ENCODE measurements at regions not wholly inside any gene's neighbourhood (a gene's known extent, or its start where the extent isn't known, plus 50 kb on each side); places are given as distances from the start of the nearest gene placed in this dataset.
"Not testable (repeated sequence)": the region's sequence is repeated elsewhere in the genome, so short reads cannot be mapped to it uniquely, and the experiment has no call there.

- no peak for TF ChIP-seq CTCF (IDR thresholded peaks at IDR 0.05)
- no peak overlapping the region for H3K27ac ChIP-seq
- DNase-seq (ENCODE audit: low spot score in 2 of 2), result no peak
- H3K27me3 ChIP-seq, result no peaks in the 10 kb centered on the region
- 89 to 90% methylated on average over 2 of the region's 2 CpGs for WGBS, 2 donors
- no peaks in the 10 kb centered on the region for H3K4me1 ChIP-seq
- H3K36me3 ChIP-seq, result no peaks in the 10 kb centered on the region
- no peak overlapping the region for H3K4me3 ChIP-seq
- peaks cover 0 to 4% (median 0%) of the 10 kb centered on the region in 4 donors for H3K9me3 ChIP-seq
Observed at GRCh38 chr12:83574142-83574541, 887.4 kb downstream of the TMTC2 start.

GRCh38 chr12:83573671-83574070 is 887.0 kb downstream of the TMTC2 start:
- no peak for TF ChIP-seq CTCF (IDR thresholded peaks at IDR 0.05)
- no peak for TF ChIP-seq POLR2A (IDR thresholded peaks at IDR 0.05)
- TF ChIP-seq EP300 (IDR thresholded peaks at IDR 0.05), result no peak

GRCh38 chr12:83559650-83560049 is 872.9 kb downstream of the TMTC2 start:
- Histone ChIP-seq H3K27me3 (no peaks in the 10 kb centered on the region), H3K36me3 (no peaks in the 10 kb centered on the region), H3K9me3 (peaks cover 0 to 5% (median 0%) of the 10 kb centered on the region in 4 donors), H3K27ac (no peak overlapping the region), H3K4me3 (no peak overlapping the region), H3K4me1 (no peaks in the 10 kb centered on the region)
- no peak for TF ChIP-seq POLR2A (IDR thresholded peaks at IDR 0.05)
- TF ChIP-seq EP300 (IDR thresholded peaks at IDR 0.05), result no peak
- no peak for TF ChIP-seq CTCF (IDR thresholded peaks at IDR 0.05)
- no peak for DNase-seq (ENCODE audit: low spot score in 2 of 2)
- WGBS, 2 donors, result 74 to 96% methylated on average over 1 of the region's 1 CpG

More at GRCh38 chr12:83573671-83574070, 887.0 kb downstream of the TMTC2 start:
- peak in 1 of 2 donors; percentile 17 for DNase-seq (ENCODE audit: low spot score in 2 of 2)
- Histone ChIP-seq H3K27me3 (no peaks in the 10 kb centered on the region), H3K4me3 (no peak overlapping the region), H3K4me1 (no peaks in the 10 kb centered on the region), H3K27ac (no peak overlapping the region), H3K9me3 (peaks cover 0 to 4% (median 0%) of the 10 kb centered on the region in 4 donors), H3K36me3 (no peaks in the 10 kb centered on the region)
- 47 to 55% methylated on average over 4 of the region's 4 CpGs for WGBS, 2 donors

- not testable (repeated sequence) for H3K4me1 ChIP-seq; H3K27ac ChIP-seq; DNase-seq (ENCODE audit: low spot score in 2 of 2); H3K36me3 ChIP-seq; H3K27me3 ChIP-seq; H3K4me3 ChIP-seq
- 84 to 95% methylated on average over 6 of the region's 7 CpGs for WGBS, 2 donors
- H3K9me3 ChIP-seq, result peaks cover 0 to 11% (median 0%) of the 10 kb centered on the region in 4 donors
Observed at GRCh38 chr12:83556040-83556439, 869.3 kb downstream of the TMTC2 start.

GRCh38 chr12:83541446-83541845 is 854.7 kb downstream of the TMTC2 start:
- no peak overlapping the region for H3K27ac ChIP-seq
- H3K36me3 ChIP-seq, result no peaks in the 10 kb centered on the region
- no peaks in the 10 kb centered on the region for H3K4me1 ChIP-seq
- no peaks in the 10 kb centered on the region for H3K27me3 ChIP-seq
- TF ChIP-seq EP300 (IDR thresholded peaks at IDR 0.05), result no peak
- TF ChIP-seq POLR2A (IDR thresholded peaks at IDR 0.05), result no peak
- no peak for TF ChIP-seq CTCF (IDR thresholded peaks at IDR 0.05)
- DNase-seq (ENCODE audit: low spot score in 2 of 2), result no peak
- no peak overlapping the region for H3K4me3 ChIP-seq
- H3K9me3 ChIP-seq, result peaks cover 0 to 11% (median 0%) of the 10 kb centered on the region in 4 donors

- WGBS, 2 donors, result 59 to 61% methylated on average over 3 of the region's 3 CpGs
- no peaks in the 10 kb centered on the region for H3K4me1 ChIP-seq
Observed at GRCh38 chr12:83538361-83538965, 851.8 kb downstream of the TMTC2 start.

More at GRCh38 chr12:83538361-83538965, 851.8 kb downstream of the TMTC2 start:
- peak overlapping the region in 2 of 4 donors; percentile 8 to 62 for H3K27ac ChIP-seq
- TF ChIP-seq CTCF (IDR thresholded peaks at IDR 0.05) (no peak), EP300 (IDR thresholded peaks at IDR 0.05) (no peak), POLR2A (IDR thresholded peaks at IDR 0.05) (no peak)
- no peak for DNase-seq (ENCODE audit: low spot score in 2 of 2)
- no peak overlapping the region for H3K4me3 ChIP-seq
- no peaks in the 10 kb centered on the region for H3K27me3 ChIP-seq
- no peaks in the 10 kb centered on the region for H3K9me3 ChIP-seq
- no peaks in the 10 kb centered on the region for H3K36me3 ChIP-seq
